CD8-positive, alpha-beta memory T cell (primary cell): ENCODE measurements at regions not wholly inside any gene's neighbourhood (a gene's known extent, or its start where the extent isn't known, plus 50 kb on each side); places are given as distances from the start of the nearest gene placed in this dataset.
A peak's percentile ranks its signal among the peaks of the same experiment; 100 is the strongest.

Source experiments
- CTCF ChIA-PET: fragments of 350-600 bp; sonication (Branson Sonifier 250); formaldehyde crosslinking; loops from one replicate; lab custom pipeline; 2021; ENCODE audit warnings: antibody characterized with exemption; lab: Charles Lee
- POLR2A ChIA-PET: fragments of 350-600 bp; sonication (Branson Sonifier 250); formaldehyde crosslinking; loops from one replicate; lab custom pipeline; 2021; ENCODE audit warnings: antibody characterized with exemption; lab: Charles Lee
- DNase-seq, 5 donors: peaks; one replicate each; pipeline versions ENCODE4 v3.0.0 to v3.0.0-alpha.2; 2020 to 2022; ENCODE audit warnings: mixed read lengths in 1 of 5
- H3K27ac ChIP-seq: one replicate; pipeline ENCODE4 v1.7.0; 2013; ENCODE audit warnings: low read depth, mild to moderate bottlenecking, low read length, moderate library complexity
- H3K27me3 ChIP-seq: 2 replicates; pipeline ENCODE4 v1.7.0; 2013; ENCODE audit warnings: low read length, mild to moderate bottlenecking; ENCODE audit not compliant: insufficient read depth, poor library complexity, severe bottlenecking
- H3K36me3 ChIP-seq: 2 replicates; pipeline ENCODE4 v1.7.0; 2013; ENCODE audit warnings: mild to moderate bottlenecking, low read length, moderate library complexity; ENCODE audit not compliant: insufficient read depth
- H3K4me1 ChIP-seq: 2 replicates; pipeline ENCODE4 v1.7.0; 2013; ENCODE audit warnings: mild to moderate bottlenecking, low read length, moderate library complexity; ENCODE audit not compliant: insufficient read depth
- H3K4me3 ChIP-seq: 2 replicates; pipeline ENCODE4 v1.7.0; 2013; ENCODE audit warnings: mild to moderate bottlenecking, low read length
- H3K9me3 ChIP-seq: 2 replicates; pipeline ENCODE4 v1.7.0; 2013; ENCODE audit warnings: mild to moderate bottlenecking, low read length
- H3K27ac Mint-ChIP-seq, 8 donors: one replicate each; pipeline ENCODE4 v1.8.0; 2020 to 2021; ENCODE audit warnings: mixed read lengths in 8 of 8, mild to moderate bottlenecking in 6 of 8, inconsistent platforms in 3 of 8, moderate library complexity in 3 of 8
- H3K27me3 Mint-ChIP-seq, 2 donors: one replicate each; pipeline ENCODE4 v1.8.0; 2020 to 2021; ENCODE audit warnings: mixed read lengths in 2 of 2, mild to moderate bottlenecking in 1 of 2, moderate library complexity in 1 of 2
- H3K36me3 Mint-ChIP-seq, 3 donors: one replicate each; pipeline ENCODE4 v1.8.0; 2020 to 2021; ENCODE audit warnings: mixed read lengths in 3 of 3, inconsistent platforms in 1 of 3, mild to moderate bottlenecking in 1 of 3
- H3K4me1 Mint-ChIP-seq, 3 donors: one replicate each; pipeline ENCODE4 v1.8.0; 2020 to 2021; ENCODE audit warnings: mixed read lengths in 3 of 3, inconsistent platforms in 1 of 3, mild to moderate bottlenecking in 1 of 3
- H3K4me3 Mint-ChIP-seq, 7 donors: one replicate each; pipeline ENCODE4 v1.8.0; 2020 to 2021; ENCODE audit warnings: mixed read lengths in 7 of 7, mild to moderate bottlenecking in 6 of 7, moderate library complexity in 4 of 7, inconsistent platforms in 2 of 7
- H3K9me3 Mint-ChIP-seq, 5 donors: one replicate each; pipeline ENCODE4 v1.8.0; 2020 to 2022; ENCODE audit warnings: mixed read lengths in 5 of 5, mild to moderate bottlenecking in 3 of 5, moderate library complexity in 2 of 5, inconsistent platforms in 1 of 5

- no peaks in the 10 kb centered on the region for H3K4me1 ChIP-seq
- Mint-ChIP-seq H3K27me3 (no peaks in the 10 kb centered on the region), H3K4me1 (no peaks in the 10 kb centered on the region), H3K4me3 (no peak overlapping the region), H3K9me3 (peaks cover 5 to 17% (median 12%) of the 10 kb centered on the region in 5 donors), H3K27ac (no peak overlapping the region), H3K36me3 (no peaks in the 10 kb centered on the region)
- no peaks in the 10 kb centered on the region for H3K9me3 ChIP-seq
- no peak overlapping the region for H3K27ac ChIP-seq
- DNase-seq, result no peak
- ChIA-PET CTCF (no interaction called here), POLR2A (no interaction called here)
- no peaks in the 10 kb centered on the region for H3K36me3 ChIP-seq
- H3K27me3 ChIP-seq, result no peaks in the 10 kb centered on the region
- no peak overlapping the region for H3K4me3 ChIP-seq
Observed at GRCh38 chr9:106058460-106058859, 364.1 kb downstream of the TMEM38B start.

DNA sequence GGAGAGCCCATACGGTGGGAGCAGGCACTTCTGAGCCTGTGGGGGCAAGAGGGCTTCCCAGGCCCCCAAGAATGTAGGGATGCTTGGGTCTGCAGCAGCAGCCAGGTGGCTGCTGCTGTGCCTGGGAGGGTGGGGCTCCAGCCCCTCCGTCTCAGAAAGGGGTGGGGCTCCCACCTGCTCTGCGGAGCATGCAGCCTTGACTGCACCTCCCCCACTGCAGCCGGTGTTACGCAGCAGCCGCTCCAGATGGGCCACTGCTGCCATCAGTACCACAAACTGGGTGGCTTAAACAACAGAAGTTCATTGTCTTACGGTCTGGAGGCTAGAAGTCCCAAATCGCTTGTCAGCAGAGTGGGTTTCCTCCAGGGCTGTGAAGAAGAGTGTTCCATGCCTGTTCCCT is 365.5 kb downstream of the TMEM38B start:
- H3K4me1 ChIP-seq, result no peaks in the 10 kb centered on the region
- no peaks in the 10 kb centered on the region for H3K27me3 ChIP-seq
- no peaks in the 10 kb centered on the region for H3K9me3 ChIP-seq
- Mint-ChIP-seq H3K4me1 (no peaks in the 10 kb centered on the region), H3K27ac (no peak overlapping the region), H3K27me3 (no peaks in the 10 kb centered on the region), H3K36me3 (no peaks in the 10 kb centered on the region), H3K4me3 (no peak overlapping the region), H3K9me3 (peaks cover under 1 to 14% (median 6%) of the 10 kb centered on the region in 5 donors)
- no peak for DNase-seq
- ChIA-PET CTCF (no interaction called here), POLR2A (no interaction called here)
- no peak overlapping the region for H3K27ac ChIP-seq
- H3K36me3 ChIP-seq, result no peaks in the 10 kb centered on the region
- no peak overlapping the region for H3K4me3 ChIP-seq

DNA sequence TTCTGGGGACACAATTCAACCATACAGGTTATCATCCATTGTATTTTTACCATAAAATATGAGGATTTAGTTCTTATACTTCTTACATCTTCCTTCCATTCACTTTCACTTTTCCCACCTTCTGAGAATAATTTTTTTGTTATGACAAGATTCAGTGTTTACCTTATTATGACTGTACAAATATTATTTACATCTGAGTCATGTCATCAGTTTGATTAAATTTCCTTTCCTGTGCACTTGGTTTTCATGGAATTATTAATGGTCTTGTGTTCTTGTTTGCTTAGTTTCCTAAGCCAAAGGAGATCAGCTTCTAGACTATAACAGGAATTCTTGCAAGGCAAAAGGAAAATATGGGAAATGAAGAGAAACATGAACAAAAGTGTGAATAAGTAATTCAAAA is 366.5 kb downstream of the TMEM38B start:
- ChIA-PET CTCF (no interaction called here), POLR2A (no interaction called here)
- H3K27ac Mint-ChIP-seq, result no peak overlapping the region
- no peaks in the 10 kb centered on the region for H3K36me3 Mint-ChIP-seq
- DNase-seq, result no peak
- H3K27me3 Mint-ChIP-seq, result no peaks in the 10 kb centered on the region
- no peaks in the 10 kb centered on the region for H3K27me3 ChIP-seq
- no peak overlapping the region for H3K27ac ChIP-seq
- H3K4me1 Mint-ChIP-seq, result no peaks in the 10 kb centered on the region
- H3K4me3 ChIP-seq, result no peak overlapping the region
- H3K9me3 ChIP-seq, result no peaks in the 10 kb centered on the region
- no peak overlapping the region for H3K4me3 Mint-ChIP-seq
- no peaks in the 10 kb centered on the region for H3K36me3 ChIP-seq
- no peaks in the 10 kb centered on the region for H3K4me1 ChIP-seq
- peaks cover 0 to 13% (median 4%) of the 10 kb centered on the region in 5 donors for H3K9me3 Mint-ChIP-seq

- Mint-ChIP-seq H3K36me3 (no peaks in the 10 kb centered on the region), H3K4me3 (no peak overlapping the region), H3K9me3 (peaks cover 0 to 11% (median 4%) of the 10 kb centered on the region in 5 donors), H3K27ac (no peak overlapping the region), H3K4me1 (no peaks in the 10 kb centered on the region), H3K27me3 (no peaks in the 10 kb centered on the region)
- POLR2A ChIA-PET, result no interaction called here
- H3K27ac ChIP-seq, result no peak overlapping the region
- H3K4me3 ChIP-seq, result no peak overlapping the region
- no peaks in the 10 kb centered on the region for H3K36me3 ChIP-seq
- no peaks in the 10 kb centered on the region for H3K4me1 ChIP-seq
- no peaks in the 10 kb centered on the region for H3K27me3 ChIP-seq
- no peak for DNase-seq
- CTCF ChIA-PET, result no interaction called here
- no peaks in the 10 kb centered on the region for H3K9me3 ChIP-seq
Observed at GRCh38 chr9:106062250-106062649, 367.9 kb downstream of the TMEM38B start.

- Histone ChIP-seq H3K4me1 (no peaks in the 10 kb centered on the region), H3K4me3 (no peak overlapping the region), H3K27ac (no peak overlapping the region), H3K36me3 (no peaks in the 10 kb centered on the region), H3K9me3 (no peaks in the 10 kb centered on the region), H3K27me3 (no peaks in the 10 kb centered on the region)
- Mint-ChIP-seq H3K27me3 (no peaks in the 10 kb centered on the region), H3K27ac (no peak overlapping the region), H3K4me3 (no peak overlapping the region), H3K9me3 (peaks cover 0 to 8% (median 5%) of the 10 kb centered on the region in 5 donors), H3K36me3 (peaks cover 0 to 2% (median 0%) of the 10 kb centered on the region in 3 donors), H3K4me1 (no peaks in the 10 kb centered on the region)
- ChIA-PET CTCF (no interaction called here), POLR2A (no interaction called here)
- DNase-seq, result no peak
Observed at GRCh38 chr9:106065136-106065535, 370.8 kb downstream of the TMEM38B start.

- Mint-ChIP-seq H3K36me3 (peaks cover 0 to 2% (median 0%) of the 10 kb centered on the region in 3 donors), H3K27ac (no peak overlapping the region), H3K4me1 (no peaks in the 10 kb centered on the region), H3K27me3 (no peaks in the 10 kb centered on the region), H3K4me3 (no peak overlapping the region), H3K9me3 (peaks cover 0 to 7% (median 5%) of the 10 kb centered on the region in 5 donors)
- ChIA-PET CTCF (no interaction called here), POLR2A (no interaction called here)
- Histone ChIP-seq H3K4me3 (no peak overlapping the region), H3K9me3 (no peaks in the 10 kb centered on the region), H3K27ac (no peak overlapping the region), H3K27me3 (no peaks in the 10 kb centered on the region), H3K4me1 (no peaks in the 10 kb centered on the region), H3K36me3 (no peaks in the 10 kb centered on the region)
- no peak for DNase-seq
Observed at GRCh38 chr9:106065579-106066214, 371.4 kb downstream of the TMEM38B start.

DNA sequence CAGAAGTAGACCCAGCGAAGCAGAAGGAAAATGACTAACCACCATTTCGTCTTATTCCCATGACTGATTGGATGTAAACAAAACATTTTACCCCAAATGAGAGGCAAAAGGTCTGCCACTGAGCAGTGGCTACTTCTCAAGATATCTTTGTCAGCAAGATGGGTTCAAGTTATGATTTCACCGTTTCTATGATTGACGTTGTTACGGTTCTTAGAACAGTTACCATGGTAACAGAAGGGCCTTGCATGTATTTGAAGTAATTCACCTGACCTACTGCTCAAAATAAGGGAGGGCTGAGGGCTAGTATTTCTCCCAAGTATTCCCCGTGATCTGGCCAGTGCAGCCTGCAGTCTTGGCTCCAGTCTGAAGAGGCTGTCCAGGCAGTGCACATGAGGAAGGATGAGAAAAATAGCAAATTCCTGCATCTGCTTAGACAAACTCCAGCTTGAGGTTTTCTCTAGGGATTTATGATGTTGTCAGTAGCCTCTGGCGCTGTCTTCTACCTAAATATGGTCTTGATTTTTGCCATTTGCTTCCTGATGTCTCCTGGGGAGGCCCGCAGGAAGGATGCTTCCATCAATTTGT is 372.7 kb downstream of the TMEM38B start:
- H3K27me3 ChIP-seq, result no peaks in the 10 kb centered on the region
- POLR2A ChIA-PET, result no interaction called here
- DNase-seq, result no peak
- CTCF ChIA-PET, result no interaction called here
- no peaks in the 10 kb centered on the region for H3K4me1 Mint-ChIP-seq
- no peaks in the 10 kb centered on the region for H3K4me1 ChIP-seq
- no peak overlapping the region for H3K27ac ChIP-seq
- peaks cover 0 to 5% (median 0%) of the 10 kb centered on the region in 5 donors for H3K9me3 Mint-ChIP-seq
- H3K9me3 ChIP-seq, result no peaks in the 10 kb centered on the region
- H3K27me3 Mint-ChIP-seq, result no peaks in the 10 kb centered on the region
- peaks cover 0 to 2% (median 0%) of the 10 kb centered on the region in 3 donors for H3K36me3 Mint-ChIP-seq
- H3K4me3 ChIP-seq, result no peak overlapping the region
- H3K4me3 Mint-ChIP-seq, result no peak overlapping the region
- H3K27ac Mint-ChIP-seq, result peak overlapping the region in 1 of 8 donors; percentile 17
- H3K36me3 ChIP-seq, result no peaks in the 10 kb centered on the region

DNA sequence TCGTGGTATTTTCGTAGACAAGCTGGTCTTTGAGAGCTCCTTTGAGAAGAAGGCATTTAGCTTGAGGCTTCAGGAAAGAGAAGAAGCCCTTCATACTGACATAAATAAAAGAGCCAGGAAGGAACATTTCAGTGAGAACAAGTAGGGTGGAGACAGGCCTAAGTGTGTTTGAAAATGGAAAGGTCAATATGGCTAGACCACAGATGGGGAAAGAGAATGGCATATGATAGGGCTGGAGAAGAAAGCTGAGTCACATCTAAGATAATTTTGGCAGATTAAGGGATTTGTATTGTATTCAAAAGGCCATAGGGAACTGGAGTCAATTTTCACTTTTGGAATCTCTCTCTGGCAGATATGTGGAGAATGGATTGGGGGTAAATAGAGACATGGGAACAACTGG is 374.9 kb downstream of the TMEM38B start:
- POLR2A ChIA-PET, result no interaction called here
- CTCF ChIA-PET, result no interaction called here
- H3K27ac ChIP-seq, result no peak overlapping the region

More for the DNA sequence above, 374.9 kb downstream of the TMEM38B start:
- Mint-ChIP-seq H3K4me1 (no peaks in the 10 kb centered on the region), H3K9me3 (peaks cover 0 to 7% (median 2%) of the 10 kb centered on the region in 5 donors), H3K27ac (no peak overlapping the region), H3K36me3 (peaks cover 0 to 2% (median 0%) of the 10 kb centered on the region in 3 donors), H3K27me3 (no peaks in the 10 kb centered on the region), H3K4me3 (no peak overlapping the region)
- H3K36me3 ChIP-seq, result no peaks in the 10 kb centered on the region
- no peaks in the 10 kb centered on the region for H3K4me1 ChIP-seq
- no peaks in the 10 kb centered on the region for H3K9me3 ChIP-seq
- no peak for DNase-seq
- H3K27me3 ChIP-seq, result no peaks in the 10 kb centered on the region
- H3K4me3 ChIP-seq, result no peak overlapping the region
